ENCODE measurements at regions not wholly inside any gene's neighbourhood (a gene's known extent, or its start where the extent isn't known, plus 50 kb on each side); places are given as distances from the start of the nearest gene placed in this dataset.
"Not testable (repeated sequence)": the region's sequence is repeated elsewhere in the genome, so short reads cannot be mapped to it uniquely, and the experiment has no call there.

DNA sequence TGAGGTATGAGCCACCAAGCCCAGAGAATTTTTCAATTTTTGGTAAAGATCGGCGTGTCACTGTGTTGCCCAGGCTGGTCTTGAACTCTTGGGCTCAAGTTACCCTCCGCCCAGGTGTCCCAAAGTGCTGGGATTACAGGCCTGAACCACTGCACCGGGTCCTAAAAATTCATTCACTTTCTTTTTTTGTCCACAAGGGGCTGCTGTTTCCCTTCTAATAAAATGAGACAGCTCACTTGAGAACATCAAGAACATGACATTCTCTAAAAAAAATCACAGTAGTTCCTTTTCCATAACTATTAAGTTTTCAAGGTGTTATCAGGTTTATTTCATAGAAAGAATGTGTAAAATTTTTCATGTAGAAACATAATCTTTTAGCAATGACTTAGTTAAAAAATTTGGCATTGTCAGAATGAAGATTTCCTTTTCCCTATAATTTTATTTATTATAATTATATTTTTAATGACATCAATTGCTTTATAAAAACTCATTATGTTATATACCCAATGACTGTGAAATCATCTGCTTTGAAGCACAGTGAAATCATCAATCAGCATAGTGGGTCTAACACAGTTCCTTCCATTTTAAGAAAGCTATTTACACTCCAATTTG, 1723.8 kb upstream of the DEFB115 start:
- not testable (repeated sequence) for DNase-seq (ENCODE audit: low spot score)

DNA sequence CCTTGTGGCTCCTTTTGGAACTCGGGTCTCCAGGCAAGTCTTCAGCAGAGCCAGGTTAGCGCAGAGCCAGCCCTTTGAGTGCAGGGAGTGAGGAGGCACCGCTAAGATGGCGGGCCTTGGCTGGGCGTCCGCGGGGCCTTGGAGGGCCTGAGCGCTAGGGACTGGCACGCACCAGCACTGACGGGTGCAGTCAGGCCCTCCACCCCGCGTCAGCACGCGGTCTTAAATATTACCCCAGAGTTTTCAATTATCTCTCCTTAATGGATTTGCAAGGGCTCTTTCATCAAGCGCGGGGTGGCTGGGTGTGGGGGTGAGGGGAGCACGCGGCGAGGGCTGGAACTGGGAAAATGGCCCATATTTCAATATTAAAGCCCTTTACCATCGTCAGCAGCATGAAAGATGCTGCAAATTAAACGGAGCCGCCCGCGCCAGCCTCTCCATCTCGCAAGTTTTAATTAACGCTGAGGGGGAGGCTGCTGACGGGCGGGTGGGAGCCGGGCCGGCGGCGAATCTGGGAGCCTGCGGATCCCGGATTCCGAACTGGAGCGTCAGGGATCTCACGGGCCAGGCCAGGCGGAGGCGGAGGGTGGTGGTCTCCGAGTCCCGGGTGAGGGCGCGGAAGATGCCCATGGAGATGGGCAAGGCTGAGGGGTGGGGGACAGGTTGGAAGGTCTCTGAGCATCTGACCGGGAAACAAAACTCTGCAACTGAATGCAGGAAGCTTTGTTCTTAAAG, 1690.4 kb upstream of the DEFB115 start:
- not testable (repeated sequence) for DNase-seq (ENCODE audit: low spot score)

DNA sequence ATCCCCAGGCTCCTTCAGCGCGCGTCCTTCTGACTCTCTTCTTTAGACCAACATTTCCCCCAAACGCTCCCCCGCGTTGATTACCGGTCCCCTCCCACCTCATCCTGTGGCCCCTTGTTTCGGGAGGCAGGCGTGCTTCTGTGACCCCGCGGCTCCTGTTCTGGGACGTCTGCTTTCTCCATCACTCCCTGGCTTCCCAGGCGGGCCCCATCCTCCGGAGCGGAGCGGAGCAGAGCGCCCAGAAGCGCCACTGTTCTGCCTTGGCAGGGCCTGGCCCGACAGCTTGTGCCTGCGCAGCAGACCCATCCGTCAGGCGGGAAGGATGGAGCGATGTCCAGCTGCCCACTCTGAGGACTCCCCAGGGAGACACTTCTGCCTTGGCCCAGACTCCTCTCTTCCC, 1689.8 kb upstream of the DEFB115 start:
- DNase-seq (ENCODE audit: low spot score) = not testable (repeated sequence)

DNA sequence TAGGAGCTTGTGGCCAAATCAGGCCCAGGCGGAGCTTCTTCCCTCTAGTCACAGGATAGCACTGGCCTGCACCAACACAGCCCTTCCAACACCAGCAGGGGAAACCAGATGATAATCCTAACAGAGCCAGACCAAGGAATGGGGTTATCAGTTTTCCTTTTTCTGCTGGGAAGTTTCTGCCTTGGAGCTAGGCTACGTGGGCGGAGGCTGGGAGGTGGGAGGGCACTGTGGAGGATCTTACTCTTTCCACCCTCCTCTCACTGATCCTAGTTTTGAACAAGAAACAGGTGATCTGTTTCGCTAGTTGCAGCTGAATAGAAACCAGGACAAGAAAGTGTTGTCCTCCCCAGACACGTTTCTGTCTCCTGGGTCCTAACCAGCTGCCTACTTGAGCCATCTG, 1687.3 kb upstream of the DEFB115 start:
- DNase-seq (ENCODE audit: low spot score) = not testable (repeated sequence)

DNA sequence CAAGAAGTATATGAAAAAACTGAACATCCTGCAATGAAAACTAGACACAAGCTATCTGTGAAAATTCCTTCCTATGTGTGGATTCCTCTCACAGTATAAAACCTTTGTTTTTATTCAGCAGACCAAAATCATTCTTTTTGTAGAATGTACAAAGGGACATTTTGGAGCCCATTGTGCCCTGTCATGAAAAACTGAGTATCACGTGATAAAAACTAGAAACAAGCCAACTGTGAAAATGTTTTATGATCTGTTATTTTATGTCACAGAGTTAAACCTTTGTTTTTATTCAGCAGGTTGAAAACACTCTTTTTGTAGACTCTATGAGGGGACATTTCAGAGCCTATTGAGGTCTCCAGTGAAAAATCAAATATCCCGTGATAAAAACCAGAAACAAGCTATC, 1667.9 kb upstream of the DEFB115 start:
- not testable (repeated sequence) for DNase-seq (ENCODE audit: low spot score)

DNA sequence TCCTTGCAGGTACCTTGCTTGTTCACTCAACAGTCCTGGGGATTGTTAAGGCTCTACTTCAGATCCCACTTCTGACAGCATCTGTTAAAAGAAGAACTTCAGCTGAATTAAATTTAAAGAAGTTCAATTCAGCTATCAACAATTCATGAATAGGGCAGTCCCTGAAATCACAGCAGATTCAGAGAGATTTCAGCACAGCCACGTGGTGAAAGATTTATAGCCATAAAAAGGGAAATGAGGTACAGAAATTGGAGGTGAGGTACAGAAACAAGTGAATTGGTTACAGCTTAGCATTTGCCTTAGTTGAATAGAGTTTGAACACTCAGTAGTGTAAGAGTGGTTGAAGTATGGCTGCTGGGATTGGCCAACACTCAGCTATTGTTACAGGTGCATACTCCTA, 1653.3 kb upstream of the DEFB115 start:
- not testable (repeated sequence) for DNase-seq (ENCODE audit: low spot score)

DNA sequence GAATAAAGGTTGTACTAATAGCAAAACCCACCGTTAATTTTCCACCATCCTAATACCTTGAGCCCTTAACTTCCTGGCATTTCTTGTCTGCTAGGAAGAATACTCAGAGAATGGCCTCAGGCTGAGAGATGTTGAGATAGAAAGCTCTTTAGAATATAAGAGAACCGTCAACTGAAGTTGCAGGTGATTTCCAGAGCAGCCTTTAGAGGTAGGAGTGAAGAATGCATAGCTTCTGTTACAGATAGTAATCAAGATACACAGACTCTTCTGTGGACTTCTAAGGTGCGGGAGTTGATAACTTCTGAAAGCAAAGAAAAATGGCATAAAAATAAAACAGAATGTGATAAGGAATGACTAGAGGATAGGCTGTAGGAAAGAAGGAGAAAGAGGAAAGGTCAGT, 1651.3 kb upstream of the DEFB115 start:
- not testable (repeated sequence) for DNase-seq (ENCODE audit: low spot score)

DNA sequence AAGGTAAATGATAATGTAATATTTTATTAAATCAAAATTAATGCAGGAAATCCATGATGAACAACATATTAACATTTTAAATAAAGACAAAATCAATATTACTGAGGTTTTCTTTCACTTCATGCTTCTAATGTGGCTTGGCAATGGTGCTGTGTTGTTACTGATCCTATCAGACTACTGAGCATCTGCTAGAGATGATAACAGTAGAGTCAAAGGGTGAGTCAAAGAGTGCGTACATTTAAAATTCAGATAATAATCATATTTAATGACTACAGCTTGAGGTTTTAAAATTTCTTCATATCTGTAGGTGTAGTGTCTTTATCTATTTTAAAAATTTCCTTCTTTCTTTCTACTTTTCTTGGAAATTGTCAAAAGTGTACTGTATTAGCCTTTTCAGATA, 1628.1 kb upstream of the DEFB115 start:
- not testable (repeated sequence) for DNase-seq (ENCODE audit: low spot score)
